Kidney epithelial cell (primary cell): ENCODE measurements at regions not wholly inside any gene's neighbourhood (a gene's known extent, or its start where the extent isn't known, plus 50 kb on each side); places are given as distances from the start of the nearest gene placed in this dataset.

Experiments
- DNase-seq: peaks from one replicate; pipeline ENCODE4 v3.0.0-alpha.2; 2010; ENCODE audit warnings: low read depth
- H3K27me3 ChIP-seq: 2 replicates; pipeline ENCODE4 v1.6.0; 2011; ENCODE audit warnings: low read length; ENCODE audit not compliant: control insufficient read depth, insufficient read depth
- H3K36me3 ChIP-seq: 2 replicates; pipeline ENCODE4 v1.5.1; 2011; ENCODE audit warnings: low read length; ENCODE audit not compliant: control insufficient read depth, insufficient read depth
- H3K4me3 ChIP-seq: 2 replicates; pipeline ENCODE4 v1.5.1; 2011; ENCODE audit warnings: low read depth, mild to moderate bottlenecking, control low read depth, low read length
- CTCF ChIP-seq: IDR thresholded peaks from 2 replicates; pipeline ENCODE4 v1.5.1; 2011; ENCODE audit warnings: mild to moderate bottlenecking, moderate library complexity, low read length, control low read depth, inconsistent platforms; ENCODE audit not compliant: insufficient read depth, poor library complexity, severe bottlenecking

- TF ChIP-seq CTCF, result no peak
- no peak for DNase-seq
- Histone ChIP-seq H3K27me3 (peaks cover 2% of the 10 kb centered on the region), H3K36me3 (no peaks in the 10 kb centered on the region), H3K4me3 (no peak overlapping the region)
Observed at GRCh38 chr22:49032821-49033220, 794.9 kb downstream of the BRD1 start.

DNA sequence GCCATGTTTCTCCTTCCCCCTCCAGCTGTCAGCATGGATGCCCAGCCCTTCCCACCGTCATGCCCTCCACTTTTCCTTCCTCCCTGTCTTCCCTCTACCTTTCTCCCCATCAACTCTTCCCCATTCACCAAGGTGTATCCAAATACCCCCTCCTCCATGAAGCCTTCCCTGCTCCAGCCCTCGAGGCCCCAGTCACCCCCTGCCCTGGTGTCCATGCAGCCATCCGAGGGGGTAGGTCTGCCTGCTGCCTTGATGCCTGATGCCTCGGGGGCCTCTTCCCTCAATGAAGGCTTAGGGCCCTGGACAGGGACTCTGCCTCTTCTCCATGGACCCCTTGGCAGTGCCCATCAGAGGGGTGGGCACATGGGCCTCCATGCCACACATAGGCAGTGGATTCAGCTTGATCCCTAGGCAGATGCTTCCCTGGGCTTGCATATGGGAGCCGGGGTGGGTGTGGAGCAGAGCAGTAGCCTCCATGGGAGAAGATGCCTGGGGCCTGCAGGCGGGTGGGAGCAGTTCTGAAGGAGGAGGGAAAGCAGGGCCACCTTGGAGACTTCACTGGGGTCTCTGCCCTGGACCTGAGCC is 795.8 kb downstream of the BRD1 start:
- no peak for DNase-seq
- Histone ChIP-seq H3K36me3 (no peaks in the 10 kb centered on the region), H3K27me3 (peaks cover 2% of the 10 kb centered on the region), H3K4me3 (no peak overlapping the region)
- TF ChIP-seq CTCF, result no peak

DNA sequence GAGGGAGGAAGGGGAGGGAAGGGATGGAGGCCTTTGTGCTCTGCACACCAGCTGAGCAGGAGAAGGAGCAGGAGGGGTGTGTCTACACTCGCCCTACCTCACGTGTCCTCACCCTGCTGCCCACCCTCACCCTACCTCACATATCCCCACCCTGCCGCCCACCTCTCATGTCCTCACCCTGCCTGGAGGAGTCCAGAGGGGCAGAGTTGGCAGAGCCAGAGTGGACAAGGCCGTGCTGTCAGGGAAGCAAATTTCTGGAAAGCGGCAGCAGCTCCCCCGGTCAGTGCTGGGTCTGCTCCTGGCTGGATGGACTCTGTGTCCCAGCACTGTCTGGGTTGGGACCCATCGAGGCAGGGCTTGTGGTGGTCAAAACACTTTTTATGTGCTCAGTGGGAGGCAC is 799.6 kb downstream of the BRD1 start:
- Histone ChIP-seq H3K36me3 (no peaks in the 10 kb centered on the region), H3K27me3 (peaks cover 2% of the 10 kb centered on the region), H3K4me3 (no peak overlapping the region)
- TF ChIP-seq CTCF, result no peak
- no peak for DNase-seq

DNA sequence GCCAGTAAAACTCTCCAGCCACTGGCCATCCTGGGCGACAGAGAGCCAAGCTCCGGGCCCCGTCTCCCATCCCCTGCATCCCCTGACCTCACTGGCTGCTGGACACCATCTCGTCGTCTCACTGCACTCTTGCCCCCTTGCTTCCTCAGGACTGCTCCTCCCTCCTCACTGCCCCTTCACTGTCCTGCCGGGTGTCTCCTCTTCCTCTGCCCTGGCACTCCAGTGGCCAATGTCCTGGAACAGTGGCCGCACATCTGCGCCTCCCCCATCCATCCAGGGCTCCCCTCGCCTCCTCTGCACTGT is 800.4 kb downstream of the BRD1 start:
- Histone ChIP-seq H3K36me3 (no peaks in the 10 kb centered on the region), H3K4me3 (no peak overlapping the region), H3K27me3 (peaks cover 2% of the 10 kb centered on the region)
- TF ChIP-seq CTCF, result no peak
- DNase-seq, result no peak

GRCh38 chr22:49026494-49027367 is 800.9 kb downstream of the BRD1 start:
- DNase-seq, result no peak
- Histone ChIP-seq H3K36me3 (no peaks in the 10 kb centered on the region), H3K4me3 (no peak overlapping the region), H3K27me3 (peaks cover 1% of the 10 kb centered on the region)
- TF ChIP-seq CTCF, result no peak
